WERI-Rb-1 (cell line): ENCODE measurements at regions not wholly inside any gene's neighbourhood (a gene's known extent, or its start where the extent isn't known, plus 50 kb on each side); places are given as distances from the start of the nearest gene placed in this dataset.

Source experiments
- DNase-seq: peaks from one replicate; pipeline ENCODE4 v3.0.0-alpha.2; 2020
- H3K27ac ChIP-seq: fragments of 250-450 bp; sonication (Bioruptor Pico); 2 replicates; pipeline ENCODE4 v1.5.1; 2020; ENCODE audit warnings: mild to moderate bottlenecking, moderate library complexity
- H3K27me3 ChIP-seq: fragments of 250-450 bp; sonication (Bioruptor Pico); 2 replicates; pipeline ENCODE4 v1.5.1; 2021; ENCODE audit warnings: mild to moderate bottlenecking, low read depth, moderate library complexity; ENCODE audit not compliant: insufficient read depth, severe bottlenecking
- H3K36me3 ChIP-seq: fragments of 250-450 bp; sonication (Bioruptor Pico); 2 replicates; pipeline ENCODE4 v1.5.1; 2020; ENCODE audit warnings: mild to moderate bottlenecking, moderate library complexity
- H3K4me3 ChIP-seq: 2 replicates; pipeline ENCODE4 v1.5.1; 2011; ENCODE audit warnings: low read depth, mild to moderate bottlenecking, control low read depth, low read length
- H3K9me3 ChIP-seq: fragments of 250-450 bp; sonication (Bioruptor Pico); 2 replicates; pipeline ENCODE4 v1.5.1; 2021; ENCODE audit warnings: mild to moderate bottlenecking, moderate library complexity; ENCODE audit not compliant: severe bottlenecking
- TF ChIP-seq, protein P1 (sequence below): IDR thresholded peaks from 2 replicates; pipeline ENCODE4 v1.5.1; 2011; ENCODE audit warnings: low read depth, mild to moderate bottlenecking, control low read depth, inconsistent platforms, low read length

DNA sequence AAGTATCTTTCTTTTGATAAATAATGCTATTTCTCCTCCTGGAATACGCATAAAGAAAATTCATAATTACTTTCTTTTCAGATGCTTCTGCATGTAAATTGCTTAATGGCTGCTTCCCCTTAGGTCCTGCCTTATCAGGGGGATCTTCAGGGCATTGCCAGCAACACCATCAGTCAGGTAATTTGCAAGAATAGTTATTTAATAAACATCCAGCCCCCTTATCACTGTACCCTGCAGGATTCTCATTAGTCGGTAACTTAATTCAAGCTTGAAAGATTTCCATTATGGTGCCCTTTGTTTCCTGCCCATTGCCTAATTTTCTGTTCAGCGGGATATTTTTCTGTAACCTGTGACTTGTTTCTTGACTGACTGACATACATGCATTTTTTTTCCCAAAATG lies 414.5 kb downstream of the MFSD1 start:
- H3K27me3 ChIP-seq, result peaks cover 12% of the 10 kb centered on the region
- H3K9me3 ChIP-seq, result no peaks in the 10 kb centered on the region
- H3K4me3 ChIP-seq, result no peak overlapping the region
- H3K27ac ChIP-seq, result no peak overlapping the region
- no peak for DNase-seq
- TF ChIP-seq, protein P1, sequence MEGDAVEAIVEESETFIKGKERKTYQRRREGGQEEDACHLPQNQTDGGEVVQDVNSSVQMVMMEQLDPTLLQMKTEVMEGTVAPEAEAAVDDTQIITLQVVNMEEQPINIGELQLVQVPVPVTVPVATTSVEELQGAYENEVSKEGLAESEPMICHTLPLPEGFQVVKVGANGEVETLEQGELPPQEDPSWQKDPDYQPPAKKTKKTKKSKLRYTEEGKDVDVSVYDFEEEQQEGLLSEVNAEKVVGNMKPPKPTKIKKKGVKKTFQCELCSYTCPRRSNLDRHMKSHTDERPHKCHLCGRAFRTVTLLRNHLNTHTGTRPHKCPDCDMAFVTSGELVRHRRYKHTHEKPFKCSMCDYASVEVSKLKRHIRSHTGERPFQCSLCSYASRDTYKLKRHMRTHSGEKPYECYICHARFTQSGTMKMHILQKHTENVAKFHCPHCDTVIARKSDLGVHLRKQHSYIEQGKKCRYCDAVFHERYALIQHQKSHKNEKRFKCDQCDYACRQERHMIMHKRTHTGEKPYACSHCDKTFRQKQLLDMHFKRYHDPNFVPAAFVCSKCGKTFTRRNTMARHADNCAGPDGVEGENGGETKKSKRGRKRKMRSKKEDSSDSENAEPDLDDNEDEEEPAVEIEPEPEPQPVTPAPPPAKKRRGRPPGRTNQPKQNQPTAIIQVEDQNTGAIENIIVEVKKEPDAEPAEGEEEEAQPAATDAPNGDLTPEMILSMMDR, result no peak
- H3K36me3 ChIP-seq, result no peaks in the 10 kb centered on the region

GRCh38 chr3:159219231-159219630 lies 417.4 kb downstream of the MFSD1 start:
- no peak overlapping the region for H3K4me3 ChIP-seq
- no peak overlapping the region for H3K27ac ChIP-seq
- H3K36me3 ChIP-seq, result no peaks in the 10 kb centered on the region
- no peaks in the 10 kb centered on the region for H3K9me3 ChIP-seq
- peaks cover 10% of the 10 kb centered on the region for H3K27me3 ChIP-seq
- DNase-seq, result no peak
- TF ChIP-seq, protein P1, result no peak

GRCh38 chr3:159221335-159221734 lies 419.5 kb downstream of the MFSD1 start:
- Histone ChIP-seq H3K4me3 (no peak overlapping the region), H3K9me3 (no peaks in the 10 kb centered on the region), H3K27ac (no peak overlapping the region), H3K36me3 (no peaks in the 10 kb centered on the region), H3K27me3 (peaks cover 3% of the 10 kb centered on the region)
- DNase-seq, result no peak
- TF ChIP-seq, protein P1, result no peak

DNA sequence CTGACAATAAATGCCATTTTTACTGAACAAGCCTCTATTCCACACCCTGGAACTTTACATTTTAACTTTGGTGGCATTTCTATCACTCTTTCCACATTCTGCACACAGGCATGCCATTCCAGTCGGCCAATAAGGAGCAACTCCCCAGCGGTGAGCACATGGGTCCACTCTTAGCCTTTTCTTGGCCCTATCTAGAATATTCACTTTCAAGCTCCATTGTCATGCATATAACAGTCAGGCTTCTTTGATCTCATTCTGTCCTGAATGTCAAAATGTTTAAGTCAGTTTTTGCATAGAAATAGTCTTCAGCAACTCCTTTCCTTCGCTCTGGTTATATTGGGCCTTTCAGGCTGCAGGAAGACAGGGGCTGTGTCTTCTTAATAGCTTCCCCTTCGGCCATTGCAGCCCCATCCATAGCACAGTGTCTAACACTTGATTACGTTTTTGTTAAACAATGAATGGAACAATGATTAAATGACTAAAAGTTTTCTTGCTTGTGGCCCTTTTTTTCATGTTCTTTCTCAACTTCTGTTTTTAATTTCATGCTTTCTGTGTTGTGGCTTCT lies 427.3 kb downstream of the MFSD1 start:
- peaks cover 2% of the 10 kb centered on the region for H3K9me3 ChIP-seq
- peaks cover 9% of the 10 kb centered on the region for H3K27me3 ChIP-seq
- H3K36me3 ChIP-seq, result no peaks in the 10 kb centered on the region
- DNase-seq, result no peak
- TF ChIP-seq, protein P1, result no peak
- H3K27ac ChIP-seq, result no peak overlapping the region
- no peak overlapping the region for H3K4me3 ChIP-seq

DNA sequence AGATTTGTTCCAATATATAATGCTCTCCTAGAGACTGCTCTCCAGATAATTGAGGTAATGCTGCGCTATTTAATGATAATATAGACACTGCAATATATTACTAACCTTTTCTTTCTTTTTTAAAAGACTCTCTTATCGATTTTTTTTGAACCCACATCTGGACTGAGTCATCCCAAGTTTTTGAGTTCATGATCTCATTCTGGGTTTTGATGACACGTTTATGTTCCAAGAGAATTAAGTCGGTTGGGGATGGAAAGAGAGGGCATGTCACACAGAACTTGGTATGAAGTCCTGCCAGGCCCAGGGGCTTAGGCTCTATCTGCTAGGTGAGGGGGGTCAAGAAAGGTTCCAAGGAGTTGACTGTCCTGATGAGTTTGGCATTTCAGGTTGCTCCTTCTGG lies 431.1 kb downstream of the MFSD1 start:
- no peak overlapping the region for H3K4me3 ChIP-seq
- H3K27me3 ChIP-seq, result peaks cover 8% of the 10 kb centered on the region
- peaks cover 2% of the 10 kb centered on the region for H3K9me3 ChIP-seq
- no peak for DNase-seq
- H3K27ac ChIP-seq, result no peak overlapping the region
- no peaks in the 10 kb centered on the region for H3K36me3 ChIP-seq
- TF ChIP-seq, protein P1, result no peak

DNA sequence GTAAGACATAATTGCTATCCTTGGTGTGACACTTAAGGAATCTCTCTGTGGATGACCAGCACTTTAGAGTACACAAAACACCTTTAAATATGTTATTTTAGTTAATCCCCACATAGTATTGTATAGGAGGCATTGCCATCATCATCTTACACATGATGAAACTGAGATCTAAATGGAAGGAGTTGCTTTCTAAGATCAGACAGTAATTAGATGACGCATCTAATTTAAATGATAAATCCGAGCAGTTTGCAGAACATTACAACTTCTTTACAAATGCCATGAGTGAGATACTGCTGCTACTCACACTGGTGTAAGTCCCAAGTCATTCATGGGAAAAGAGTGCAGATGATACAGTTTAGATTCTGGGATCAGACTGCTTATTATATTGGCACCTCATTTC lies 431.9 kb downstream of the MFSD1 start:
- no peak for DNase-seq
- H3K36me3 ChIP-seq, result no peaks in the 10 kb centered on the region
- TF ChIP-seq, protein P1, result no peak
- H3K27ac ChIP-seq, result no peak overlapping the region
- no peak overlapping the region for H3K4me3 ChIP-seq
- H3K27me3 ChIP-seq, result peaks cover 9% of the 10 kb centered on the region
- peaks cover 2% of the 10 kb centered on the region for H3K9me3 ChIP-seq
